ENCODE measurements at regions not wholly inside any gene's neighbourhood (a gene's known extent, or its start where the extent isn't known, plus 50 kb on each side); places are given as distances from the start of the nearest gene placed in this dataset.

GRCh38 chr21:14617040-14617393 is 70.9 kb upstream of the SAMSN1 start:
- H3F3A ChIP-seq (ENCODE audit: low read depth): no peaks in the 10 kb centered on the region
- H2AFZ ChIP-seq (ENCODE audit: low read length): no peak overlapping the region
- TF ChIP-seq, protein P1, sequence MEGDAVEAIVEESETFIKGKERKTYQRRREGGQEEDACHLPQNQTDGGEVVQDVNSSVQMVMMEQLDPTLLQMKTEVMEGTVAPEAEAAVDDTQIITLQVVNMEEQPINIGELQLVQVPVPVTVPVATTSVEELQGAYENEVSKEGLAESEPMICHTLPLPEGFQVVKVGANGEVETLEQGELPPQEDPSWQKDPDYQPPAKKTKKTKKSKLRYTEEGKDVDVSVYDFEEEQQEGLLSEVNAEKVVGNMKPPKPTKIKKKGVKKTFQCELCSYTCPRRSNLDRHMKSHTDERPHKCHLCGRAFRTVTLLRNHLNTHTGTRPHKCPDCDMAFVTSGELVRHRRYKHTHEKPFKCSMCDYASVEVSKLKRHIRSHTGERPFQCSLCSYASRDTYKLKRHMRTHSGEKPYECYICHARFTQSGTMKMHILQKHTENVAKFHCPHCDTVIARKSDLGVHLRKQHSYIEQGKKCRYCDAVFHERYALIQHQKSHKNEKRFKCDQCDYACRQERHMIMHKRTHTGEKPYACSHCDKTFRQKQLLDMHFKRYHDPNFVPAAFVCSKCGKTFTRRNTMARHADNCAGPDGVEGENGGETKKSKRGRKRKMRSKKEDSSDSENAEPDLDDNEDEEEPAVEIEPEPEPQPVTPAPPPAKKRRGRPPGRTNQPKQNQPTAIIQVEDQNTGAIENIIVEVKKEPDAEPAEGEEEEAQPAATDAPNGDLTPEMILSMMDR (conservative IDR thresholded peaks at IDR 0.05; ENCODE audit: low read length): no peak
- no peak for TF ChIP-seq EZH2phosphoT487 (IDR thresholded peaks at IDR 0.05; ENCODE audit: borderline replicate concordance)
- H4K20me1 ChIP-seq (ENCODE audit: insufficient read depth, low read length, poor library complexity, severe bottlenecking): no peaks in the 10 kb centered on the region
- peaks cover 19% of the 10 kb centered on the region for H3K4me1 ChIP-seq (ENCODE audit: insufficient read depth, low read length, poor library complexity, severe bottlenecking)
- H3K4me3 ChIP-seq (ENCODE audit: low read length, poor library complexity, severe bottlenecking): no peak overlapping the region
- no peaks in the 10 kb centered on the region; the same call in 1 of the 2 replicates for H3K36me3 ChIP-seq (ENCODE audit: insufficient read depth, low read length)
- H3K27me3 ChIP-seq (ENCODE audit: insufficient read depth, low read length, poor library complexity, severe bottlenecking): no peaks in the 10 kb centered on the region
- H3K9me2 ChIP-seq (replicated peaks; ENCODE audit: low read depth, low read length): no peaks in the 10 kb centered on the region
- no peak overlapping the region for H3K4me2 ChIP-seq (ENCODE audit: low read depth, low read length, poor library complexity, severe bottlenecking)
- H3K9ac ChIP-seq (ENCODE audit: low read depth, low read length, poor library complexity, severe bottlenecking): no peak overlapping the region
- peaks cover 14% of the 10 kb centered on the region for H3K9me3 ChIP-seq (ENCODE audit: insufficient read depth, low read depth, low read length)
- H3K79me2 ChIP-seq (ENCODE audit: insufficient read depth, low read length): no peaks in the 10 kb centered on the region

DNA sequence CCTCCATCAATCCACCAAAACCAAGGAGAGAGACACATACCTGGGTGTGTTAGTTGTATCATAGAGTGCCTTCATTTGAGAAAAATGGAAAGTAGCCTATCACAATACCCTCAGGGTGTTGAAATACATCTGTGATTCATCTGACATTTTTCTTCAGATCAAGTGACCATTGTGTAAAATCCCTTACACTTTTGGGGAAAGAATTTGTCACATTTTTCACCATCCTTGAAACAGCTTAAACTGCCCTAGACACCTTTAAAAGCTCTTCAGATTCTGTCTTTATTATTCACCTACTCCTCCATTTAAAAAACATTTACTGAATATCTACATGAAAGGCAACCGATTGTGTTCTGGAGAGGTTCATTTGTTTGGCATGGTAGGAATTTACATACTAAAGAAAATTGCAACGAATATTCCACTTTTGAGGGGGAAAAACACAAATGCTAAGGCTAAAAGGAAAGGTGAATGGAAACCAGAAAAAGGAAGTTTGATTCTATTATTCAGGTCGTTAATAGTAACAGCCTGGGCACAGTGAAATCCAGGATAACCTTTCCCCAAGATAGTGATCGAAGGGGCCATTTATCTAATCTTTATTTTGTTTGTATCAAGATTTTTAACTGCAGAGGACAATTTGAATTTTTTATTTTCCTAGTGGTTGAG is 70.4 kb upstream of the SAMSN1 start:
- peaks cover 14% of the 10 kb centered on the region for H3K9me3 ChIP-seq (ENCODE audit: insufficient read depth, low read depth, low read length)
- TF ChIP-seq, protein P1 (conservative IDR thresholded peaks at IDR 0.05; ENCODE audit: low read length): no peak
- no peaks in the 10 kb centered on the region; the same call in 1 of the 2 replicates for H3K36me3 ChIP-seq (ENCODE audit: insufficient read depth, low read length)
- H3K4me1 ChIP-seq (ENCODE audit: insufficient read depth, low read length, poor library complexity, severe bottlenecking): peaks cover 19% of the 10 kb centered on the region
- no peak overlapping the region for H3K9ac ChIP-seq (ENCODE audit: low read depth, low read length, poor library complexity, severe bottlenecking)
- H3K27me3 ChIP-seq (ENCODE audit: insufficient read depth, low read length, poor library complexity, severe bottlenecking): no peaks in the 10 kb centered on the region
- H2AFZ ChIP-seq (ENCODE audit: low read length): no peak overlapping the region
- no peaks in the 10 kb centered on the region for H4K20me1 ChIP-seq (ENCODE audit: insufficient read depth, low read length, poor library complexity, severe bottlenecking)
- H3K4me3 ChIP-seq (ENCODE audit: low read length, poor library complexity, severe bottlenecking): no peak overlapping the region
- H3K9me2 ChIP-seq (replicated peaks; ENCODE audit: low read depth, low read length): no peaks in the 10 kb centered on the region
- H3K4me2 ChIP-seq (ENCODE audit: low read depth, low read length, poor library complexity, severe bottlenecking): no peak overlapping the region
- no peaks in the 10 kb centered on the region for H3K79me2 ChIP-seq (ENCODE audit: insufficient read depth, low read length)
- no peaks in the 10 kb centered on the region for H3F3A ChIP-seq (ENCODE audit: low read depth)

GRCh38 chr21:14615359-14615974 is 69.4 kb upstream of the SAMSN1 start:
- TF ChIP-seq, protein P1 (conservative IDR thresholded peaks at IDR 0.05; ENCODE audit: low read length): no peak
- no peak for TF ChIP-seq EZH2phosphoT487 (IDR thresholded peaks at IDR 0.05; ENCODE audit: borderline replicate concordance)
- H3K4me1 ChIP-seq (ENCODE audit: insufficient read depth, low read length, poor library complexity, severe bottlenecking): peaks cover 19% of the 10 kb centered on the region
- no peaks in the 10 kb centered on the region; the same call in 1 of the 2 replicates for H3K36me3 ChIP-seq (ENCODE audit: insufficient read depth, low read length)
- H3K4me2 ChIP-seq (ENCODE audit: low read depth, low read length, poor library complexity, severe bottlenecking): no peak overlapping the region
- H3K9ac ChIP-seq (ENCODE audit: low read depth, low read length, poor library complexity, severe bottlenecking): no peak overlapping the region
- H3K27me3 ChIP-seq (ENCODE audit: insufficient read depth, low read length, poor library complexity, severe bottlenecking): no peaks in the 10 kb centered on the region
- no peaks in the 10 kb centered on the region for H3K79me2 ChIP-seq (ENCODE audit: insufficient read depth, low read length)
- H3K9me3 ChIP-seq (ENCODE audit: insufficient read depth, low read depth, low read length): peaks cover 5% of the 10 kb centered on the region; the same call in 1 of the 2 replicates
- H4K20me1 ChIP-seq (ENCODE audit: insufficient read depth, low read length, poor library complexity, severe bottlenecking): no peaks in the 10 kb centered on the region
- H3K4me3 ChIP-seq (ENCODE audit: low read length, poor library complexity, severe bottlenecking): no peak overlapping the region
- H3F3A ChIP-seq (ENCODE audit: low read depth): no peaks in the 10 kb centered on the region
- no peak overlapping the region for H2AFZ ChIP-seq (ENCODE audit: low read length)
- H3K9me2 ChIP-seq (replicated peaks; ENCODE audit: low read depth, low read length): no peaks in the 10 kb centered on the region

Measured in Loucy (cell line).